MCF 10A (cell line): ENCODE measurements at regions not wholly inside any gene's neighbourhood (a gene's known extent, or its start where the extent isn't known, plus 50 kb on each side); places are given as distances from the start of the nearest gene placed in this dataset.
"Not testable (repeated sequence)": the region's sequence is repeated elsewhere in the genome, so short reads cannot be mapped to it uniquely, and the experiment has no call there.

Experiments
- BruUV-seq: library from RNA; stranded (reverse); fragments of 400-500 nt; replicated peaks from 2 replicates; lab custom pipeline; 2021; lab: Mats Ljungman, UMichigan
- CTCF ChIA-PET: fragments of 300-600 bp; sonication (Branson Sonifier 250); formaldehyde crosslinking; extraction: SDS; loops from one replicate; lab custom pipeline; 2021; ENCODE audit warnings: antibody characterized with exemption, inconsistent platforms; lab: Yijun Ruan, JAX
- POLR2A ChIA-PET: fragments of 300-600, 350-650 bp; sonication (Branson Sonifier 250); formaldehyde crosslinking; extraction: SDS; loops from one replicate; lab custom pipeline; 2020; ENCODE audit warnings: antibody characterized with exemption, inconsistent platforms; lab: Yijun Ruan, JAX
- DNase-seq: peaks from one replicate; pipeline ENCODE4 v3.0.0-alpha.2; 2018; ENCODE audit not compliant: unreplicated experiment
- H3K27ac Mint-ChIP-seq: one replicate; pipeline ENCODE4 v1.8.0; 2022; ENCODE audit warnings: mild to moderate bottlenecking, low read depth, mixed read lengths; ENCODE audit not compliant: unreplicated experiment
- H3K27me3 Mint-ChIP-seq: one replicate; pipeline ENCODE4 v1.8.0; 2022; ENCODE audit warnings: mixed read lengths; ENCODE audit not compliant: insufficient read depth, unreplicated experiment
- H3K36me3 Mint-ChIP-seq: one replicate; pipeline ENCODE4 v1.8.0; 2022; ENCODE audit warnings: mild to moderate bottlenecking, moderate library complexity, mixed read lengths; ENCODE audit not compliant: insufficient read depth, unreplicated experiment
- H3K4me1 Mint-ChIP-seq: one replicate; pipeline ENCODE4 v1.8.0; 2022; ENCODE audit warnings: mixed read lengths; ENCODE audit not compliant: insufficient read depth, unreplicated experiment
- H3K4me3 Mint-ChIP-seq: one replicate; pipeline ENCODE4 v1.8.0; 2022; ENCODE audit warnings: mild to moderate bottlenecking, moderate library complexity, mixed read lengths; ENCODE audit not compliant: unreplicated experiment
- H3K9me3 Mint-ChIP-seq: one replicate; pipeline ENCODE4 v1.8.0; 2022; ENCODE audit warnings: mixed read lengths; ENCODE audit not compliant: unreplicated experiment
- CTCF ChIP-seq: fragments of 200-600 bp; IDR thresholded peaks from one replicate; pipeline ENCODE4 v1.8.0; 2022; ENCODE audit warnings: antibody characterized with exemption, mild to moderate bottlenecking; ENCODE audit not compliant: unreplicated experiment
- intact Hi-C: fragments of 100-400 bp; cut with micrococcal nuclease; formaldehyde crosslinking; loops from 2 replicates; pipeline ENCODE4 v1.14.1; 2022

DNA sequence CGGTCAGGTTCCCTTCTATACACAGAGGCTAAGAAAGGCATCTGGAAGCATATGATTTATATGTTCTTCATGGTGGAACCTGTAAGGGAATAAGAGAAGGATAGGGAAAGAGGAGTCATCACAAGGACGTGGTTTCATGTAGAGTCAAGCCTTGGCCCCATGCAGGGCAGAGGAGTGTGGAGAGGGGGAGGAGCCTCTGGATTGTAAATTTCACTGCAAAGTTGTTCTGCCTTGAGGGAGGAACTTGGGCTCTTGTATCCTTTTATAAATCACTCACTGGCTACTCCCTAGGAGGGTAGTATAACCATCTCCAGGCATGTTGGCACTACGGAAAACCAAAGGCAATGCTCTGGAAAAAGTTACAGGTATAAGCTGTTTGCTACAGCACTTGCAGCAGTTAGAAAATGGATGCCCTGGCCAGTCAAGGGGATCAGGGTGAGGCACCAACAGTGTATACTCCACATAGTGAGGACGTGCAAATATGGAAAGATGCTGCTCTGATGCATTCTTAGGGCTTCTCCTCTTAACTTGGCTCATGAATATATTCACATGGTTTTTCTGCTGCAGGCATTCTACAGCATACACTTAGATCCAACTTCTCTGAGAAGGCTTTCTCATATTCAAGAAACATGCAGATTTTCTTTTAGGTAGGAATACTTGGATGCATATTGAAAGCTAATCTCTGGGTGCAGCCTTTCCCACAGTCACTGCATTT lies 60.3 kb upstream of the ZNF81 start:
- Mint-ChIP-seq H3K36me3 (peaks cover 4% of the 10 kb centered on the region), H3K9me3 (peaks cover 15% of the 10 kb centered on the region), H3K27me3 (no peaks in the 10 kb centered on the region), H3K27ac (no peak overlapping the region), H3K4me1 (peaks cover 4% of the 10 kb centered on the region), H3K4me3 (no peak overlapping the region)
- no peak for TF ChIP-seq CTCF
- no TSS peak for BruUV-seq
- no peak for DNase-seq
- ChIA-PET POLR2A (no interaction called here), CTCF (no interaction called here)
- intact Hi-C loops, result no loop called here

DNA sequence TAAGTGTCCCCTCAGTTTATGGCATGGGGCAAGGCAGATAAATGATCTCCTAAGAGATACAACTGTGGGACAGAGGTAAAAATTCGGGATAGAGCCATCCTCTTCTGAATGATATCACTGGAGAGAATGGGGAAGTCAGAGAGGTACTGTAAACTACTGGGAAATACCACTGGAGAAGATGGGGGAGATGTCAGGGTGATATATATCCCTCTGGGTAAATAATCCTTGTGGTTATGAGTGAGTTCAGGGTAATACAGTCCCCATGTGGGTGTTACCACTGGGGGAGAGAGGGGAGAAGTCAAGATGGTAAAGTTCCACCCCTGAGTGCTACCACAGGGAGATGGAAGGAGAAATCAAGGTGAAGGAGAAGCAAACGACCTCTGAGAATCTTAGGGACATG lies 63.9 kb upstream of the ZNF81 start:
- CTCF ChIA-PET, result interaction anchor here (0.6 kb wide), 1 partner anchor 145 kb away, joined by 6 read pairs; no protein-coding TSS in a partner anchor
- H3K4me1 Mint-ChIP-seq, result peaks cover 6% of the 10 kb centered on the region
- H3K9me3 Mint-ChIP-seq, result peaks cover 15% of the 10 kb centered on the region

GRCh38 chrX:47771473-47771872 lies 65.2 kb upstream of the ZNF81 start:
- Mint-ChIP-seq H3K4me1 (peaks cover 6% of the 10 kb centered on the region), H3K9me3 (peaks cover 15% of the 10 kb centered on the region), H3K27me3 (no peaks in the 10 kb centered on the region), H3K4me3 (no peak overlapping the region), H3K36me3 (no peaks in the 10 kb centered on the region), H3K27ac (peak overlapping the region; percentile 58)
- intact Hi-C loops, result no loop called here
- no peak for TF ChIP-seq CTCF
- POLR2A ChIA-PET, result interaction anchor here (0.5 to 0.6 kb wide), 2 partner anchors 9 to 385 kb away, joined by 4 to 5 read pairs; no protein-coding TSS in a partner anchor
- DNase-seq, result no peak
- no TSS peak for BruUV-seq
- CTCF ChIA-PET, result no interaction called here

More for the DNA sequence above, 63.9 kb upstream of the ZNF81 start:
- BruUV-seq, result no TSS peak
- H3K36me3 Mint-ChIP-seq, result peaks cover 4% of the 10 kb centered on the region
- H3K27me3 Mint-ChIP-seq, result no peaks in the 10 kb centered on the region
- intact Hi-C loops, result no loop called here
- DNase-seq, result no peak
- H3K4me3 Mint-ChIP-seq, result no peak overlapping the region
- H3K27ac Mint-ChIP-seq, result no peak overlapping the region
- POLR2A ChIA-PET, result no interaction called here
- no peak for TF ChIP-seq CTCF

DNA sequence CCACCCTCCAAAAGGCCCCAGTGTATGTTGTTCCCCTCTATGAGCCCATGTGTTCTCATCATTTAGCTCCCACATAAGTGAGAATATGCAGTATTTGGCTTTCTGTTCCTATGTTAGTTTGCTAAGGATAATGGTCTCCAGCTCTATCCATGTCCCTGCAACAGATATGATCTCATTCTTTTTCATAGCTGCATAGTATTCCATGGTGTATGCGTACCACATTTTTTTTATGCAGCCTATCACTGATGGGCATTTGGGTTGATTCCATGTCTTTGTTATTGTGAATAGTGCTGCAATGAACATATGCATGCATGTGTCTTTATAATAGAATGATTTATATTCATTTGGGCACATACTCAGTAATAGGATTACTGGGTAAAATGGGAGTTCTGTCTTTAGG lies 73.9 kb upstream of the ZNF81 start:
- H3K4me3 Mint-ChIP-seq, DNase-seq, POLR2A ChIA-PET: not testable (repeated sequence)

More for the DNA sequence above, 73.9 kb upstream of the ZNF81 start:
- H3K9me3 Mint-ChIP-seq, H3K27ac Mint-ChIP-seq, H3K27me3 Mint-ChIP-seq, H3K4me1 Mint-ChIP-seq, H3K36me3 Mint-ChIP-seq, BruUV-seq, intact Hi-C loops: not testable (repeated sequence)
- CTCF ChIA-PET, result interaction anchor here (1.3 kb wide), 1 partner anchor 10 kb away, joined by 5 read pairs; no protein-coding TSS in a partner anchor
